WI38 (cell line): ENCODE measurements at regions not wholly inside any gene's neighbourhood (a gene's known extent, or its start where the extent isn't known, plus 50 kb on each side); places are given as distances from the start of the nearest gene placed in this dataset.
"Not testable (repeated sequence)": the region's sequence is repeated elsewhere in the genome, so short reads cannot be mapped to it uniquely, and the experiment has no call there.

Source experiments
- H3K4me3 ChIP-seq: 2 replicates; pipeline ENCODE4 v1.5.1; 2011; ENCODE audit warnings: low read depth, mild to moderate bottlenecking, control low read depth, low read length
- TF ChIP-seq, protein P1 (sequence below): IDR thresholded peaks from 2 replicates; pipeline ENCODE4 v1.5.1; 2012; ENCODE audit warnings: low read depth, mild to moderate bottlenecking, control low read depth, low read length

DNA sequence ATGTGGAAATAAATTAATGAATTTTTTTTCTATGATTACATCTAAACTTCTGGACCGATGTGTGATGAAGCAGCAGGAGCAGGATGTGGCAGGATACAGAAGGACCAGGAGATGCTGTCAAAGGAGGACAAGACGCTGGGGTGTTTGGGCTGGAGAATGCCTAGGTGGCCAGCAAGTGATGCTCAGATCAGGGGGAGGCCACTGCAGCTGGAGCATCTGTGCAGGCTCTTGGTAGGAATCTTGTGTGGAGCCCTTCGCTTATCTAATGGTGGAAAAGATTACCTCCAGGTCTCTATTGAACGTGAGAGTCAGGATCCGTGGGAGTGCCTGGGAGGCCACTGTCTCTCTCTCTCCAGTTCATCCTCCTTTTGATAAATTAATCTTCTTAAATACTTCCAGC is 79.8 kb downstream of the MRPL36 start:
- no peak overlapping the region for H3K4me3 ChIP-seq
- TF ChIP-seq, protein P1, sequence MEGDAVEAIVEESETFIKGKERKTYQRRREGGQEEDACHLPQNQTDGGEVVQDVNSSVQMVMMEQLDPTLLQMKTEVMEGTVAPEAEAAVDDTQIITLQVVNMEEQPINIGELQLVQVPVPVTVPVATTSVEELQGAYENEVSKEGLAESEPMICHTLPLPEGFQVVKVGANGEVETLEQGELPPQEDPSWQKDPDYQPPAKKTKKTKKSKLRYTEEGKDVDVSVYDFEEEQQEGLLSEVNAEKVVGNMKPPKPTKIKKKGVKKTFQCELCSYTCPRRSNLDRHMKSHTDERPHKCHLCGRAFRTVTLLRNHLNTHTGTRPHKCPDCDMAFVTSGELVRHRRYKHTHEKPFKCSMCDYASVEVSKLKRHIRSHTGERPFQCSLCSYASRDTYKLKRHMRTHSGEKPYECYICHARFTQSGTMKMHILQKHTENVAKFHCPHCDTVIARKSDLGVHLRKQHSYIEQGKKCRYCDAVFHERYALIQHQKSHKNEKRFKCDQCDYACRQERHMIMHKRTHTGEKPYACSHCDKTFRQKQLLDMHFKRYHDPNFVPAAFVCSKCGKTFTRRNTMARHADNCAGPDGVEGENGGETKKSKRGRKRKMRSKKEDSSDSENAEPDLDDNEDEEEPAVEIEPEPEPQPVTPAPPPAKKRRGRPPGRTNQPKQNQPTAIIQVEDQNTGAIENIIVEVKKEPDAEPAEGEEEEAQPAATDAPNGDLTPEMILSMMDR: no peak

DNA sequence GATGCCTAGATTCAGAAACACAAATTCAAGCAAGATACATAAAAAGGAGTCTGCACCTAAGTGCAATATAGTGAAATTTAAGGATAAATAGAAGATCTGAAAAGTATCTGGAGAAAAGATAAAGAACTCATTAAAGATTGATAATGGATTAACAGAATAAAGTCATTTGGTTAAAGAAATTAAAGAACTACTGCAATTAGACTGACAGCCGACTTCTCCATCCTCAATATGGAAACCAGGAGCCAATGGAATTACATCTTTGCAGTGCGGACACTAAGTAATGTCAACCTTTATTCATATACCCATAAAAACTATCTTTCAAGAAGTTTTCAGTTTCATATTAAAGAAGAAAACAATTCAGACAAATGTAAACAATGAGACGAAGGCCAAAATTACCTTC is 81.0 kb downstream of the MRPL36 start:
- no peak overlapping the region for H3K4me3 ChIP-seq
- TF ChIP-seq, protein P1: no peak

DNA sequence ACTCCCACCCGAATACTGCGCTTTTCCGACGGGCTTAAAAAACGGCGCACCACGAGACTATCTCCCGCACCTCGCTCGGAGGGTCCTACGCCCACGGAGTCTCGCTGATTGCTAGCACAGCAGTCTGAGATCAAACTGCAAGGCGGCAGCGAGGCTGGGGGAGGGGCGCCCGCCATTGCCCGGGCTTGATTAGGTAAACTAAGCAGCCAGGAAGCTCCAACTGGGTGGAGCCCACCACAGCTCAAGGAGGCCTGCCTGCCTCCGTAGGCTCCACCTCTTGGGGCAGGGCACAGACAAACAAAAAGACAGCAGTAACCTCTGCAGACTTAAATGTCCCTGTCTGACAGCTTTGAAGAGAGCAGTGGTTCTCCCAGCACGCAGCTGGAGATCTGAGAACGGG is 89.5 kb downstream of the MRPL36 start:
- H3K4me3 ChIP-seq: not testable (repeated sequence)

DNA sequence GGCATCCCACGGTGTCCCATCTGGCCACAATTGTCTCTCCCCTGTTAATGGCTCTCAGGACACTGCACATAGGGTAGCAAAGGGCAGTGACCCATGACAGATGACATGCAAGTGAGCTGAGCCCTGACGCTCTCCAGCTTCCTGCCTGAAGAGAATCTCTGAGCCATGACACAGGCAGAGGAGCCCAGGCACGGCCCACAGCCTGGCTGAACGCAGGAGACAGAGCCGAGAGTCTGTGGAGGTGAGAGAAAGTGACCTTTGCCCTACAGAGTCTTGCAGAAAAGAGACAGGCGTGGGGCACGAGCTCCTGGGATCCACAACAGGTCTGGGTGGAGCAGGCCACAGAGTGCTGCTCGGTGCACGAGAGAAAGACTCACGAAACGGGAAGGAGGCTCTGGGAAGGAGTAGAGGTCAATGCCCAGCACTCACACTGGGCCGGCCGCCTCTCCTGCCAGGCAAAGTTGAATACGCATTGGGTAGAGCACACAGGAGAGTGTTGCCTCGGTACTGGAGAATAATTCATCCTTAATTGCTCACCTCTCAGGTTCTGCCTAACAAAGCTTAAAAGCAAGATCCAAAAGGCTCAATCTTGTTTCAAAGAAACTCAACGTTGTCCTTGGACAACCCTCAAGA is 90.3 kb downstream of the MRPL36 start:
- H3K4me3 ChIP-seq: no peak overlapping the region
- TF ChIP-seq, protein P1: no peak

DNA sequence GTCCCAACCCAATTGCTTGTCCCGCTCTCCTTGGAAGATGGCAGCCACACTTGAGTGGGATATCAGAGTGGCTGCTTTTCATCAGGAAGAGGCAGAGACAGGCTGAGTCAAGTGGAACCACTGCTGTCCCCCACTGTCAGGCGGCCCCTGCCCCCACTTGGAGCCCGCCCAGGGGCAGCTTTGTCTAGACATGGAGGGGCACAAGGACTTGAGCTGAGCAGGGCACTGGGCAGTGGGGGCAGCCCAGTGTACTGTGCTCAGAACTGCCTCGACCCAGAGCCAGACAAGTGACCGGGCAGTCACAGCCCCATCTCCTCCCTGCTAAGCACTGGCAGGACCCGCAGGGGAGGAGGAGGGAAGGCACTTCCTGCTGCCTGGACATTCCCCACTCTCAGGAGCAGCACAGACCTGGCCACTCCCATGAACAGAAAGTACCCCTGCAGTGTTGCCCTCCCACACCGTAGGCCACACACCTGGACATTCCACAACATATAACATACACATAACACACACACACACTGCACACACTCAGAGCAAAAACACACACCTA is 91.0 kb downstream of the MRPL36 start:
- TF ChIP-seq, protein P1: no peak
- no peak overlapping the region for H3K4me3 ChIP-seq

DNA sequence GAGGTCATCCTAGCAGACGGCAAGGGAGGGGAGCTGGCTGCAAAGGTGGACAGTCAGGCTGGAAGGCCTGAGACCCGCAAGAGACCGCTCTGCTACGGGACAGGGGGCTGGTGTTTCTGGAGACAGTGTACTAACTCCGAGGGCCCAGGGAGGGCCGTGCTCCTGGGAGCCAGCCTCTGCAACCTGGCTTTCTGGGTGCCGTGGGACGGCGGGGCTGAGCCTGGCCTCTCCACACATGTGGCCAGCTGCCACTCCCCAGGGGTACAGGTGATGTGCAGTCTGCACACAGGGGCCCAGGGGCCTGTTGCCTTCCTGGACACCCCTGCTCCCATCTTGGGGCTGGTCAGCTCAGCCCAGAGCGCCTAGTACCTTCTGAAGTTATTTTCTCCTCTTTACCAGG is 92.2 kb downstream of the MRPL36 start:
- H3K4me3 ChIP-seq: no peak overlapping the region
- TF ChIP-seq, protein P1: no peak

DNA sequence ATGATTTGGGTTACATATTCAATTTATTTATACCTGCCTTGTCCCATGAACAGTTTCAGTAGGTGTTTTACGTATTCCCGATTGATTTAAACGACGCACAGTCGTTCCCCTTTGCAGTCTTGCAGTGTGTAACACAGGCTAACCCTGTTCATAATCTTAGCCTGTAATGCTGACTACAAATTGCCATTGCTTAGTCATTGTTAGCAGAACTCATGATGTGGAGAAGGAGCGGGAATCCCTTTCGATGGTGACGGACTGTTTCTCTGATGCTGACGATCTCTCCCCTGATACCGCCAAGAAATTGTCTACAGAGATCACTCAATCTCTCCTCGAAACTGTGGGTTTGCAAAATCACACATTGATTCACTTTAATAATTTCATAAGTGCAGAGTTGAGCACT is 93.2 kb downstream of the MRPL36 start:
- TF ChIP-seq, protein P1: no peak

DNA sequence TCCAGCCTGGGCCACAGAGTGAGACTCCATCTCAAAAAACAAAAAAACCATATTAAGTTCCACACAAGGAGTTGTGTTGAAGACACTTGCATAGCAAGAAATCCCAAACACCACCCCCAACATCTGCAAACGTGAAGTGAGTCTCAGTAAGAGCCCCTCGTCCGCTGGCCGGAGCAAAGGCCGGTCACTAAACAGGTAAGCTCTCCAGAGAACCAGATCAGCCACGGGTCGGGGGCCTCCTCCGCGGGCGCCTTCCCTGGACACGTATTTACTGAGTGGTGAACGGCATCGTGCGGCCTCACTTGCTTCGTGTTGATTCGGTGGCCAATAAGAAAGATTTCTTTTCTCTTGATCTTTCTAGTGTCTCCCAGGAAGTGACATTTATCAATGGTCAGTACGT is 93.6 kb downstream of the MRPL36 start:
- TF ChIP-seq, protein P1: no peak
- no peak overlapping the region for H3K4me3 ChIP-seq

More for the DNA sequence above, 93.2 kb downstream of the MRPL36 start:
- H3K4me3 ChIP-seq: no peak overlapping the region
